ENCODE measurements at regions not wholly inside any gene's neighbourhood (a gene's known extent, or its start where the extent isn't known, plus 50 kb on each side); places are given as distances from the start of the nearest gene placed in this dataset.

GRCh38 chr3:84893211-84893610 is 65.6 kb upstream of the CADM2 start:
- TF ChIP-seq CTCF (IDR thresholded peaks at IDR 0.05) = no peak
- H3K27me3 ChIP-seq = no peaks in the 10 kb centered on the region

GRCh38 chr3:84904212-84904611 is 54.6 kb upstream of the CADM2 start:
- Histone ChIP-seq H3K36me3 (no peaks in the 10 kb centered on the region), H3K27ac (no peak overlapping the region), H3K9me3 (peaks cover 0 to 3% (median 0%) of the 10 kb centered on the region in 3 donors), H3K4me3 (no peak overlapping the region), H3K4me1 (no peaks in the 10 kb centered on the region), H3K27me3 (no peaks in the 10 kb centered on the region)
- intact Hi-C loops (cut with DNase I; ENCODE audit: low total_unique reads) = no loop called here
- no peak for DNase-seq
- TF ChIP-seq CTCF (IDR thresholded peaks at IDR 0.05) = no peak

More at GRCh38 chr3:84893211-84893610, 65.6 kb upstream of the CADM2 start:
- no peak overlapping the region for H3K27ac ChIP-seq
- H3K9me3 ChIP-seq = peaks cover 0 to 13% (median 6%) of the 10 kb centered on the region in 3 donors
- no peak for DNase-seq
- no peak overlapping the region for H3K4me3 ChIP-seq
- H3K4me1 ChIP-seq = no peaks in the 10 kb centered on the region
- H3K36me3 ChIP-seq = no peaks in the 10 kb centered on the region
- intact Hi-C loops (cut with DNase I; ENCODE audit: low total_unique reads) = no loop called here

- Histone ChIP-seq H3K27me3 (no peaks in the 10 kb centered on the region), H3K4me3 (no peak overlapping the region), H3K27ac (no peak overlapping the region), H3K4me1 (no peaks in the 10 kb centered on the region), H3K9me3 (no peaks in the 10 kb centered on the region), H3K36me3 (no peaks in the 10 kb centered on the region)
- no peak for TF ChIP-seq CTCF (IDR thresholded peaks at IDR 0.05)
- intact Hi-C loops (cut with DNase I; ENCODE audit: low total_unique reads) = no loop called here
- DNase-seq = no peak
These were observed 53.8 kb upstream of the CADM2 start for GRCh38 chr3:84904816-84905555.

- no peaks in the 10 kb centered on the region for H3K4me1 ChIP-seq
- no peak overlapping the region for H3K4me3 ChIP-seq
- intact Hi-C loops (cut with DNase I; ENCODE audit: low total_unique reads) = no loop called here
- no peaks in the 10 kb centered on the region for H3K27me3 ChIP-seq
- no peak for DNase-seq
- no peak overlapping the region for H3K27ac ChIP-seq
- no peaks in the 10 kb centered on the region for H3K9me3 ChIP-seq
- H3K36me3 ChIP-seq = no peaks in the 10 kb centered on the region
- TF ChIP-seq CTCF (IDR thresholded peaks at IDR 0.05) = no peak
These were observed 53.3 kb upstream of the CADM2 start for GRCh38 chr3:84905556-84905920.

- Histone ChIP-seq H3K4me1 (no peaks in the 10 kb centered on the region), H3K27ac (no peak overlapping the region), H3K9me3 (no peaks in the 10 kb centered on the region), H3K36me3 (no peaks in the 10 kb centered on the region), H3K4me3 (no peak overlapping the region), H3K27me3 (no peaks in the 10 kb centered on the region)
- DNase-seq = no peak
- intact Hi-C loops (cut with DNase I; ENCODE audit: low total_unique reads) = no loop called here
- TF ChIP-seq CTCF (IDR thresholded peaks at IDR 0.05) = no peak
These were observed 52.7 kb upstream of the CADM2 start for GRCh38 chr3:84906065-84906464.
